GM18907 (cell line): ENCODE measurements at regions not wholly inside any gene's neighbourhood (a gene's known extent, or its start where the extent isn't known, plus 50 kb on each side); places are given as distances from the start of the nearest gene placed in this dataset.
"Not testable (repeated sequence)": the region's sequence is repeated elsewhere in the genome, so short reads cannot be mapped to it uniquely, and the experiment has no call there.

Source experiments
- ATAC-seq: cut with Tn5 transposase; IDR thresholded peaks from one replicate; pipeline ENCODE4 v1.9.1; 2021; ENCODE audit warnings: mild to moderate bottlenecking, moderate library complexity; ENCODE audit not compliant: unreplicated experiment

- peak; percentile 27 for ATAC-seq
Measured at GRCh38 chr6:163702736-163703135, 288.2 kb downstream of the QKI start.

GRCh38 chr6:163701762-163702161 lies 287.2 kb downstream of the QKI start:
- no peak for ATAC-seq

- no peak for ATAC-seq
Measured at GRCh38 chr6:163698086-163698485, 283.6 kb downstream of the QKI start.

GRCh38 chr6:163696311-163696710 lies 281.8 kb downstream of the QKI start:
- not testable (repeated sequence) for ATAC-seq

GRCh38 chr6:163695414-163695864 lies 280.9 kb downstream of the QKI start:
- no peak for ATAC-seq

- no peak for ATAC-seq
Measured at GRCh38 chr6:163694988-163695398, 280.5 kb downstream of the QKI start.

GRCh38 chr6:163694072-163694471 lies 279.6 kb downstream of the QKI start:
- ATAC-seq, result no peak

GRCh38 chr6:163691049-163691448 lies 276.5 kb downstream of the QKI start:
- ATAC-seq, result no peak

GRCh38 chr6:163688739-163689362 lies 274.3 kb downstream of the QKI start:
- no peak for ATAC-seq

- ATAC-seq, result no peak
Measured at GRCh38 chr6:163687075-163687474, 272.6 kb downstream of the QKI start.

- ATAC-seq, result no peak
Measured at GRCh38 chr6:163686301-163686700, 271.8 kb downstream of the QKI start.

GRCh38 chr6:163683105-163683622 lies 268.6 kb downstream of the QKI start:
- no peak for ATAC-seq

- ATAC-seq, result no peak
Measured at GRCh38 chr6:163679753-163680152, 265.2 kb downstream of the QKI start.

- ATAC-seq, result no peak
Measured at GRCh38 chr6:163679012-163679660, 264.6 kb downstream of the QKI start.

- no peak for ATAC-seq
Measured at GRCh38 chr6:163675611-163676010, 261.1 kb downstream of the QKI start.

- no peak for ATAC-seq
Measured at GRCh38 chr6:163672710-163673109, 258.2 kb downstream of the QKI start.

- no peak for ATAC-seq
Measured at GRCh38 chr6:163671791-163672190, 257.3 kb downstream of the QKI start.

GRCh38 chr6:163671355-163671754 lies 256.8 kb downstream of the QKI start:
- ATAC-seq, result no peak

- ATAC-seq, result no peak
Measured at GRCh38 chr6:163670336-163670735, 255.8 kb downstream of the QKI start.

GRCh38 chr6:163668061-163668426 lies 253.5 kb downstream of the QKI start:
- peak; percentile 60 for ATAC-seq

GRCh38 chr6:163667372-163668060 lies 253.0 kb downstream of the QKI start:
- ATAC-seq, result peak; percentile 99

GRCh38 chr6:163665464-163665863 lies 250.9 kb downstream of the QKI start:
- ATAC-seq, result no peak
